Spleen (tissue), 7 donors: ENCODE measurements at regions not wholly inside any gene's neighbourhood (a gene's known extent, or its start where the extent isn't known, plus 50 kb on each side); places are given as distances from the start of the nearest gene placed in this dataset.
"Not testable (repeated sequence)": the region's sequence is repeated elsewhere in the genome, so short reads cannot be mapped to it uniquely, and the experiment has no call there.

Source experiments
- POLR2A ChIP-seq, 3 donors: fragments of 450-650 bp; IDR thresholded peaks; one replicate each; pipeline ENCODE4 v1.5.1; 2017; ENCODE audit warnings: antibody characterized with exemption in 3 of 3, mild to moderate bottlenecking in 1 of 3
- TF ChIP-seq, protein P1 (sequence below), 11 experiments: fragments of 200-600 bp in 7 of 11; fragments of 450-650 bp in 4 of 11; sonication (generic) in 4 of 11; IDR thresholded peaks in 8 of 11; conservative IDR thresholded peaks in 3 of 11; 1 replicate in 7 of 11; 2 replicates in 4 of 11; pipeline versions ENCODE4 v1.4.0 to v1.8.0; 2016 to 2021; ENCODE audit warnings: antibody characterized with exemption in 11 of 11, inconsistent platforms in 4 of 11, mild to moderate bottlenecking in 1 of 11
- donor health status: DM: no; HTN: no; CAD: no; lungs with moderate emphysema.
- donor health status: DM: no; HTN: no; CAD: no.
- donor health status: DM: no; HTN: no; CAD: no.

DNA sequence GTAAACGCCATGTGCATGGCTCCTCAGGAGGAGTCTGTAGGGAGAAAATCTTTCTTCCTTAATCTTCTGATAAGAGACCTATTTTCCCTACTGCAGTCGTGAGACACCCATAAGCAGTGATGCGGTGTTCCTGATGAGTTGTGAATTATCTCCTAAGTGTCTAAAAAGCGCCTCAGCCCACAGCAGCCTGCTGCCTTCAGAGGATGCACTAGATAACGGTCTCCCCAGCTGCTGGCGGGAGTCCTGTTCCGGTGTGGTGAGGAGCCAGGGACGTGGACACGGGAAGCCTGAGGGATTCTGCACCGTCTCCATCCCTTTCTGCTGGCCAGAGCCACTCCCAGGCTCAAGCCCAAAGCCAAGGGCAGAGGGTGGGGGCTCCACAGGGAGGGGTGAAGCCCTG lies 240.9 kb upstream of the SFSWAP start:
- TF ChIP-seq, protein P1, sequence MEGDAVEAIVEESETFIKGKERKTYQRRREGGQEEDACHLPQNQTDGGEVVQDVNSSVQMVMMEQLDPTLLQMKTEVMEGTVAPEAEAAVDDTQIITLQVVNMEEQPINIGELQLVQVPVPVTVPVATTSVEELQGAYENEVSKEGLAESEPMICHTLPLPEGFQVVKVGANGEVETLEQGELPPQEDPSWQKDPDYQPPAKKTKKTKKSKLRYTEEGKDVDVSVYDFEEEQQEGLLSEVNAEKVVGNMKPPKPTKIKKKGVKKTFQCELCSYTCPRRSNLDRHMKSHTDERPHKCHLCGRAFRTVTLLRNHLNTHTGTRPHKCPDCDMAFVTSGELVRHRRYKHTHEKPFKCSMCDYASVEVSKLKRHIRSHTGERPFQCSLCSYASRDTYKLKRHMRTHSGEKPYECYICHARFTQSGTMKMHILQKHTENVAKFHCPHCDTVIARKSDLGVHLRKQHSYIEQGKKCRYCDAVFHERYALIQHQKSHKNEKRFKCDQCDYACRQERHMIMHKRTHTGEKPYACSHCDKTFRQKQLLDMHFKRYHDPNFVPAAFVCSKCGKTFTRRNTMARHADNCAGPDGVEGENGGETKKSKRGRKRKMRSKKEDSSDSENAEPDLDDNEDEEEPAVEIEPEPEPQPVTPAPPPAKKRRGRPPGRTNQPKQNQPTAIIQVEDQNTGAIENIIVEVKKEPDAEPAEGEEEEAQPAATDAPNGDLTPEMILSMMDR (IDR thresholded peaks at IDR 0.05 in 8 of 11, conservative IDR thresholded peaks at IDR 0.05 in 3 of 11): not testable (repeated sequence)
- TF ChIP-seq POLR2A (IDR thresholded peaks at IDR 0.05): not testable (repeated sequence)
